ENCODE measurements at regions not wholly inside any gene's neighbourhood (a gene's known extent, or its start where the extent isn't known, plus 50 kb on each side); places are given as distances from the start of the nearest gene placed in this dataset.
A peak's percentile ranks its signal among the peaks of the same experiment; 100 is the strongest.

GRCh38 chr9:82722051-82722450 lies 340.9 kb downstream of the RASEF start:
- Mint-ChIP-seq H3K36me3 (ENCODE audit: insufficient read depth in 1 of 3, low read depth in 3 of 3) (peaks cover 0 to 11% (median 2%) of the 10 kb centered on the region in 3 experiments; a peak in 2 of 7 replicates), H3K9me3 (peaks cover 0 to 8% of the 10 kb centered on the region in 2 experiments; a peak in 2 of 5 replicates), H3K27me3 (ENCODE audit: low read depth) (no peaks in the 10 kb centered on the region), H3K4me1 (peaks cover 16% of the 10 kb centered on the region in 2 experiments), H3K27ac (peak overlapping the region in 2 of 3 experiments; percentile 31 to 74; a peak in 1 of 7 replicates), H3K4me3 (no peak overlapping the region)
- no peak overlapping the region for H2BK5ac ChIP-seq (ENCODE audit: insufficient read length, low read length)
- no peak overlapping the region for H3K4ac ChIP-seq (ENCODE audit: low read depth, low read length)
- H3K56ac ChIP-seq (ENCODE audit: insufficient read length, low read depth, low read length), result no peak overlapping the region
- no peak for TF ChIP-seq CTCF (conservative IDR thresholded peaks at IDR 0.05)
- WGBS (ENCODE audit: extremely low coverage, insufficient read length, low lambda C conversion rate), result no CpG with 5 or more reads among the region's 1 CpG
- no peaks in the 10 kb centered on the region for H3K9me3 ChIP-seq (ENCODE audit: control insufficient read depth, low read depth, low read length)
- DNase-seq, result no peak
- H2BK120ac ChIP-seq (ENCODE audit: low read depth, low read length, poor library complexity, severe bottlenecking), result no peak overlapping the region
- H3K4me1 ChIP-seq (ENCODE audit: insufficient read depth, low read length), result no peaks in the 10 kb centered on the region; the same call in 1 of the 2 replicates
- H3K9ac ChIP-seq (ENCODE audit: extremely low read depth, insufficient read length, low read length), result no peak overlapping the region
- H2BK15ac ChIP-seq (ENCODE audit: low read depth, low read length), result no peak overlapping the region
- no peak overlapping the region for H2AK5ac ChIP-seq (ENCODE audit: insufficient read length, low read length)
- no peaks in the 10 kb centered on the region for H3K79me2 ChIP-seq (ENCODE audit: insufficient read depth, low read length)
- no peak overlapping the region for H4K91ac ChIP-seq (ENCODE audit: insufficient read length, low read depth, low read length)
- H3K27ac ChIP-seq (ENCODE audit: insufficient read length, low read depth, low read length), result no peak overlapping the region
- H4K5ac ChIP-seq (ENCODE audit: insufficient read length, low read depth, low read length), result no peak overlapping the region
- H2AFZ ChIP-seq (ENCODE audit: low read length), result no peak overlapping the region
- no peak overlapping the region for H2BK12ac ChIP-seq (ENCODE audit: insufficient read length, low read depth, low read length)
- H3K79me1 ChIP-seq (ENCODE audit: insufficient read depth, low read depth, low read length, poor library complexity, severe bottlenecking), result no peaks in the 10 kb centered on the region
- H3T11ph ChIP-seq (ENCODE audit: low read length), result no peak overlapping the region
- H3K14ac ChIP-seq (ENCODE audit: insufficient read depth, low read length), result no peak overlapping the region
- H3K27me3 ChIP-seq (ENCODE audit: insufficient read depth, low read length), result no peaks in the 10 kb centered on the region
- H4K20me1 ChIP-seq (ENCODE audit: control insufficient read depth, insufficient read depth, insufficient read length), result no peaks in the 10 kb centered on the region
- no peak overlapping the region for H4K8ac ChIP-seq (replicated peaks; ENCODE audit: insufficient read length, low read depth, low read length)
- no peak overlapping the region for H3K23ac ChIP-seq (ENCODE audit: insufficient read length, low read depth, low read length)
- no peak overlapping the region for H3K18ac ChIP-seq (ENCODE audit: insufficient read length, low read depth, low read length)
- H2BK20ac ChIP-seq (ENCODE audit: low read depth, low read length, poor library complexity, severe bottlenecking), result no peak overlapping the region
- no peak overlapping the region for H3K4me2 ChIP-seq (ENCODE audit: insufficient read depth, insufficient read length, low read length)
- H3K23me2 ChIP-seq (ENCODE audit: insufficient read length, low read depth, low read length, poor library complexity, severe bottlenecking), result no peaks in the 10 kb centered on the region
